Esophagus muscularis mucosa (tissue), 4 donors: ENCODE measurements at regions not wholly inside any gene's neighbourhood (a gene's known extent, or its start where the extent isn't known, plus 50 kb on each side); places are given as distances from the start of the nearest gene placed in this dataset.

Source experiments
- CTCF ChIP-seq, 3 experiments: fragments of 200-600 bp in 2 of 3; fragments of 450-650 bp in 1 of 3; sonication (generic) in 2 of 3; IDR thresholded peaks; one replicate each; pipeline ENCODE4 v1.5.1; 2017 to 2019; ENCODE audit warnings: antibody characterized with exemption in 3 of 3, mild to moderate bottlenecking in 2 of 3, moderate library complexity in 1 of 3
- EP300 ChIP-seq: sonication (generic); formaldehyde crosslinking; IDR thresholded peaks from one replicate; pipeline ENCODE4 v1.6.1; 2017; ENCODE audit warnings: antibody characterized with exemption
- POLR2A ChIP-seq: fragments of 450-650 bp; IDR thresholded peaks from one replicate; pipeline ENCODE4 v1.6.1; 2017; ENCODE audit warnings: antibody characterized with exemption, moderate library complexity, mild to moderate bottlenecking, low read depth
- POLR2AphosphoS5 ChIP-seq, 2 donors: sonication (generic); formaldehyde crosslinking; IDR thresholded peaks; one replicate each; pipeline ENCODE4 v1.6.1; 2017; ENCODE audit warnings: antibody characterized with exemption in 2 of 2

- TF ChIP-seq CTCF (IDR thresholded peaks at IDR 0.05) (no peak), POLR2A (no peak), EP300 (no peak), POLR2AphosphoS5 (IDR thresholded peaks at IDR 0.05) (peak in 1 of 2 donors; percentile 17)
These were observed 86.4 kb upstream of the ARRDC4 start for GRCh38 chr15:97874139-97874538.
